Body of pancreas (tissue), 4 donors: ENCODE measurements at regions not wholly inside any gene's neighbourhood (a gene's known extent, or its start where the extent isn't known, plus 50 kb on each side); places are given as distances from the start of the nearest gene placed in this dataset.

Experiments
- ATAC-seq: fragments of 150-250 bp; one replicate; pipeline ENCODE4 v1.9.1; 2016
- DNase-seq, 4 donors: peaks; one replicate each; pipeline ENCODE4 v3.0.0-alpha.2; 2019
- H3K27ac ChIP-seq, 4 donors: fragments of 200-600 bp; sonication (generic); 1 replicate in 3 of 4; 2 replicates in 1 of 4; pipeline versions ENCODE4 v1.5.1 to v1.6.1; 2016 to 2019; ENCODE audit warnings: mild to moderate bottlenecking in 1 of 4, mixed read lengths in 1 of 4, moderate library complexity in 1 of 4
- H3K27me3 ChIP-seq, 2 donors: fragments of 200-600 bp; sonication (generic); one replicate each; pipeline ENCODE4 v1.6.0; 2016; ENCODE audit warnings: mild to moderate bottlenecking in 1 of 2
- H3K36me3 ChIP-seq, 2 donors: fragments of 200-600 bp; sonication (generic); replicated peaks in 1 of 2; 2 replicates each; pipeline ENCODE4 v1.5.1; 2016; ENCODE audit warnings: low read depth in 2 of 2; ENCODE audit not compliant: insufficient read depth in 1 of 2
- H3K4me1 ChIP-seq: fragments of 200-600 bp; sonication (generic); one replicate; pipeline ENCODE4 v1.6.0; 2016
- H3K4me3 ChIP-seq, 2 donors: fragments of 200-600 bp; sonication (generic); 1 replicate in 1 of 2; 2 replicates in 1 of 2; pipeline ENCODE4 v1.5.1; 2016 to 2019
- H3K9me3 ChIP-seq, 3 donors: fragments of 200-600 bp; sonication (generic); 1 replicate in 2 of 3; 2 replicates in 1 of 3; pipeline ENCODE4 v1.5.1; 2016
- POLR2A ChIP-seq, 3 donors: fragments of 450-650 bp; IDR thresholded peaks; one replicate each; pipeline ENCODE4 v1.6.1; 2016; ENCODE audit warnings: antibody characterized with exemption in 3 of 3, mild to moderate bottlenecking in 2 of 3
- WGBS, 2 donors: methylation state at CpG; one replicate each; pipeline ENCODE4 v1.1.5; 2017; 5-methylcytosine and 5-hydroxymethylcytosine counted together
- intact Hi-C: fragments of 100-400 bp; cut with DNase I; formaldehyde crosslinking; loops from one replicate; pipeline ENCODE4 v1.15.1; 2023
- TF ChIP-seq, protein P1 (sequence below), 7 experiments: fragments of 450-650 bp in 4 of 7; fragments of 200-600 bp in 3 of 7; sonication (generic) in 3 of 7; IDR thresholded peaks; one replicate each; pipeline ENCODE4 v1.5.1; 2016 to 2019; ENCODE audit warnings: antibody characterized with exemption in 7 of 7

DNA sequence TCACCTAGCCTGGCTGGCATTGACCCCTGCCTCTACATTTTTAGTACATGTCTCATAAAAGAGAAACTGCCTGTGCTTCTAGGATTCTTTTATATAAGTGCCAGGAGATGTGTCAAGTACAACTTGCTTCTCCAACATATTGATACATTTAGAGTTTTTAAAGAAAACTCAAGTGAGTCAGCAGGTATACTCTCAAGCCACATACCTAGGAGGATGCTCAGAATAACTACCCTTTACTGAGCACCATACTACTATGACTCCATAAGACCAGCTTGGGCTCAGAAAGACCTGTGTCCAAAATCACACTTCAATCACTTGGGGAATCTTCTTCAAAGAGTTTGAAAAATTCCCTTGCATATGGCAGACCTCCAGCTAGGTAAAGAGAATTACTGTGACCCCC lies 389.8 kb upstream of the SLC24A2 start:
- Histone ChIP-seq H3K4me1 (no peaks in the 10 kb centered on the region), H3K4me3 (no peak overlapping the region), H3K36me3 (no peaks in the 10 kb centered on the region), H3K9me3 (no peaks in the 10 kb centered on the region), H3K27ac (no peak overlapping the region), H3K27me3 (no peaks in the 10 kb centered on the region)
- DNase-seq: no peak
- TF ChIP-seq, protein P1, sequence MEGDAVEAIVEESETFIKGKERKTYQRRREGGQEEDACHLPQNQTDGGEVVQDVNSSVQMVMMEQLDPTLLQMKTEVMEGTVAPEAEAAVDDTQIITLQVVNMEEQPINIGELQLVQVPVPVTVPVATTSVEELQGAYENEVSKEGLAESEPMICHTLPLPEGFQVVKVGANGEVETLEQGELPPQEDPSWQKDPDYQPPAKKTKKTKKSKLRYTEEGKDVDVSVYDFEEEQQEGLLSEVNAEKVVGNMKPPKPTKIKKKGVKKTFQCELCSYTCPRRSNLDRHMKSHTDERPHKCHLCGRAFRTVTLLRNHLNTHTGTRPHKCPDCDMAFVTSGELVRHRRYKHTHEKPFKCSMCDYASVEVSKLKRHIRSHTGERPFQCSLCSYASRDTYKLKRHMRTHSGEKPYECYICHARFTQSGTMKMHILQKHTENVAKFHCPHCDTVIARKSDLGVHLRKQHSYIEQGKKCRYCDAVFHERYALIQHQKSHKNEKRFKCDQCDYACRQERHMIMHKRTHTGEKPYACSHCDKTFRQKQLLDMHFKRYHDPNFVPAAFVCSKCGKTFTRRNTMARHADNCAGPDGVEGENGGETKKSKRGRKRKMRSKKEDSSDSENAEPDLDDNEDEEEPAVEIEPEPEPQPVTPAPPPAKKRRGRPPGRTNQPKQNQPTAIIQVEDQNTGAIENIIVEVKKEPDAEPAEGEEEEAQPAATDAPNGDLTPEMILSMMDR (IDR thresholded peaks at IDR 0.05): no peak
- TF ChIP-seq POLR2A (IDR thresholded peaks at IDR 0.05): no peak
- no peak for ATAC-seq
- intact Hi-C loops: no loop called here

DNA sequence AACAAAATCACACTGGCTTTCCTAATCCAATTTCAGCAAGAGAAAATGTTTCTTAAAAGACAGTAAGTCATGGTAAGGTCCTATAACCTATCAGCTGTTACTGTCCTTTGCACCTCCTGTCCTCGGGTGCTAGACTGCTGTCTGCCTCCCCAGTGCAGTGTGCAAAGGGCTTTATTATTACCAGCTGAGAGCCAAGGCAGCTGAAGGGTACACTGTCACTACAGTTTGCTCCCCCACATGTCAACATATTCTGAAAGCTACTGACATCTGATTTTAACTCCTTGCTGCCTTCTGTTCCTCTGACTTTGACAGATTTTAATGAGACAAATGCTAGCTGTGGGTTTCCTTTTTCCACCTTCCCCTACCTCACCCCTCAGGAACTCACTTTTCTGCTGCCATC lies 389.4 kb upstream of the SLC24A2 start:
- DNase-seq (no peak), ATAC-seq (no peak)
- Histone ChIP-seq H3K4me1 (no peaks in the 10 kb centered on the region), H3K27me3 (no peaks in the 10 kb centered on the region), H3K9me3 (no peaks in the 10 kb centered on the region), H3K4me3 (no peak overlapping the region), H3K36me3 (no peaks in the 10 kb centered on the region), H3K27ac (no peak overlapping the region)
- 17 to 29% methylated on average over 1 of the region's 1 CpG for WGBS, 2 donors
- intact Hi-C loops: no loop called here
- TF ChIP-seq, protein P1 (IDR thresholded peaks at IDR 0.05): no peak
- TF ChIP-seq POLR2A (IDR thresholded peaks at IDR 0.05): no peak

DNA sequence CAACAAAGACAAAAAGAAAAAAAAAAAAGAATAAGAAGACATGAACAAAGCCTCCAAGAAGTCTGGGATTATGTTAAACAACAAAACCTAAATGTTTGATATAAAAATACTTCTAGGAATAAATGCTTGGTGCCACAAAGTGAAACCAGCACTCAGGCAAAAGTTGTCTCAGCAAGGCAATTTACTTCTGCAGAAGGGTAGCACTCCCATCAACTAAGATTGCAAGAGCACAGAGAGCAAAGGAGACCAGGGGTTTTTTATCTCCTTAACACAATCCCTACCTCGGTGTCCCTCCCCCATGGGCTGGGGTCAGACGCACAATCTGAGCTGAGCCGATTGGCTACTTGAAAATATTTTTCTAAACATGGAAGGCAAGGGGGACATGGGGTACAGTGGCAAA lies 381.3 kb upstream of the SLC24A2 start:
- DNase-seq: no peak
- Histone ChIP-seq H3K27me3 (no peaks in the 10 kb centered on the region), H3K4me3 (no peak overlapping the region), H3K27ac (no peak overlapping the region), H3K9me3 (peaks cover 0 to 13% (median 0%) of the 10 kb centered on the region in 3 donors), H3K4me1 (no peaks in the 10 kb centered on the region), H3K36me3 (no peaks in the 10 kb centered on the region)
- intact Hi-C loops: no loop called here
- TF ChIP-seq, protein P1 (IDR thresholded peaks at IDR 0.05): no peak
- no peak for TF ChIP-seq POLR2A (IDR thresholded peaks at IDR 0.05)
- ATAC-seq: no peak
- 91 to 94% methylated on average over 3 of the region's 3 CpGs for WGBS, 2 donors

DNA sequence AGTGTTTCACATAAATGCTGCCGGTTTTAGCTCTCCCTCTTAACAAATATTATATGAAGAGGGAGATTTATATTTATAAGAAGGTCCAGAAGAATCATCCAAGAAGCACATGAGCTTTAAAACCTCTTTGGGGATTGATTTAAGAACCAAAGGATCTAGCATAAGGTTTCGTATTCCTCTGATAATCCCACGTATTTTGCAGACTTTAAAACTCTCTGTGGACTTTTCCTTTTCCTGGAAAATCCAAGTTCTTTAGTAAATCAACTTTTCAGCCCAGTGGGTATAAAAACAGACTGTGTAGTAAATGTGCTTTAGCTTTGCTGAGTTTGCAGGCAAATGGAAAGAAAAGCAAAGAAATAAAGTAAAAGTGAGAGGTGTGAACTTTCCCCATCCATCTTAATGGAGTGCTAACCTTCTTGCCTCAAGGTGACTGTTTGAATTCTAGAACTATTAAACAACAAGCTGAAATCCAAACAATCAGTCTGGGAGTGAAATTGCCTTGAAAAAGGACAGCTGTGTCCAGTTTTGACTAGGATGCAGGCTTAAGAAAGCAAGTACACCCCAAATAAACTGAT lies 363.4 kb upstream of the SLC24A2 start:
- 46 to 72% methylated on average over 3 of the region's 3 CpGs for WGBS, 2 donors
- Histone ChIP-seq H3K36me3 (no peaks in the 10 kb centered on the region), H3K4me1 (no peaks in the 10 kb centered on the region), H3K27ac (no peak overlapping the region), H3K4me3 (no peak overlapping the region), H3K27me3 (no peaks in the 10 kb centered on the region), H3K9me3 (no peaks in the 10 kb centered on the region)
- TF ChIP-seq, protein P1 (IDR thresholded peaks at IDR 0.05): no peak
- no peak for TF ChIP-seq POLR2A (IDR thresholded peaks at IDR 0.05)
- no peak for DNase-seq
- ATAC-seq: no peak
- intact Hi-C loops: no loop called here

DNA sequence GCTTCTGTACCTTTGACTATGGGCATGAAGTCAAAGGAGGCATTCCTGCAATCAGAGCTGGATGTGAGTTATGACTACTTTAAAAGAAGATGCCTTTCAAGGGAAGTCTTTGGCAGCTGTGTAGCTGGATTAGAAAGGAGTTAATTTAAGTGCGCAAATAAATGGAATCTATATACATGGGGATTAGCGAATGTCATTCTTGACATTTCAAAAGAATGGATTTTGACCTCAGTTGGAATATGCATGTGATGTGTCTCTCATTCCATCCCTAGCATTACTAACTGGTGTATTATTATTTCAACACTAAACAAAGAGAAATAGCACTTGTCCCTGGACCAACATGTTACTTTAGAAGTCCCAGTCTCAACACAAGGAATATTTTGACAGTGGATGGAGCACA lies 359.6 kb upstream of the SLC24A2 start:
- H3K4me3 ChIP-seq: no peak overlapping the region
- no peak overlapping the region for H3K27ac ChIP-seq
- 92 to 98% methylated on average over 2 of the region's 2 CpGs for WGBS, 2 donors
- no peaks in the 10 kb centered on the region for H3K4me1 ChIP-seq
- H3K27me3 ChIP-seq: no peaks in the 10 kb centered on the region
- TF ChIP-seq, protein P1 (IDR thresholded peaks at IDR 0.05): no peak
- TF ChIP-seq POLR2A (IDR thresholded peaks at IDR 0.05): no peak
- no peaks in the 10 kb centered on the region for H3K36me3 ChIP-seq
- no peak for DNase-seq
- no peaks in the 10 kb centered on the region for H3K9me3 ChIP-seq
- no peak for ATAC-seq
- intact Hi-C loops: no loop called here
